Endothelial cell of umbilical vein (primary cell): ENCODE measurements at regions not wholly inside any gene's neighbourhood (a gene's known extent, or its start where the extent isn't known, plus 50 kb on each side); places are given as distances from the start of the nearest gene placed in this dataset.

Source experiments
- BruUV-seq: library from RNA; stranded (reverse); fragments of 400-500 nt; replicated peaks from 2 replicates; lab custom pipeline; 2021; lab: Mats Ljungman, UMichigan
- CTCF ChIA-PET: fragments of 300-600, 350-600 bp; sonication (Branson Sonifier 250); formaldehyde crosslinking; loops from one replicate; lab custom pipeline; 2021; ENCODE audit warnings: antibody characterized with exemption, inconsistent platforms; lab: Charles Lee
- POLR2A ChIA-PET: fragments of 300-600, 350-600 bp; sonication (Branson Sonifier 250); formaldehyde crosslinking; loops from one replicate; lab custom pipeline; 2021; ENCODE audit warnings: antibody characterized with exemption, inconsistent platforms; lab: Charles Lee
- DNase-seq: peaks from one replicate; pipeline ENCODE4 v3.0.0-alpha.2; 2011; ENCODE audit warnings: low read depth, low spot score
- FAIRE-seq: peaks from 2 replicates; lab custom pipeline; 2011; peaks lifted over from hg19 to GRCh38; lab: Jason Lieb, UNC
- H2AFZ ChIP-seq: 2 replicates; pipeline ENCODE4 v1.6.0; 2012; ENCODE audit warnings: low read depth, low read length, control low read depth, inconsistent platforms
- H3K27ac ChIP-seq: 2 replicates; pipeline ENCODE4 v1.5.1; 2011; ENCODE audit warnings: low read depth, mild to moderate bottlenecking, control low read depth, low read length, moderate library complexity; ENCODE audit not compliant: insufficient read depth
- H3K27me3 ChIP-seq, 2 experiments: 2 replicates each; pipeline versions ENCODE4 v1.6.0 to v1.6.1; 2011; ENCODE audit warnings: low read length in 2 of 2, mixed read lengths in 1 of 2; ENCODE audit not compliant: control insufficient read depth in 2 of 2, insufficient read depth in 2 of 2
- H3K36me3 ChIP-seq, 2 experiments: 2 replicates in 1 of 2; 3 replicates in 1 of 2; pipeline ENCODE4 v1.5.1; 2011; ENCODE audit warnings: low read length in 2 of 2, mild to moderate bottlenecking in 1 of 2, moderate library complexity in 1 of 2; ENCODE audit not compliant: control insufficient read depth in 2 of 2, insufficient read depth in 2 of 2; ENCODE audit errors: extremely low read depth in 1 of 2
- H3K4me1 ChIP-seq: 3 replicates; pipeline ENCODE4 v1.5.1; 2011; ENCODE audit warnings: mild to moderate bottlenecking, low read length; ENCODE audit not compliant: control insufficient read depth, insufficient read depth; ENCODE audit errors: extremely low read depth
- H3K4me2 ChIP-seq: 2 replicates; pipeline ENCODE4 v1.6.1; 2011; ENCODE audit warnings: low read length, control low read depth, mixed read lengths; ENCODE audit not compliant: insufficient read depth
- H3K4me3 ChIP-seq, 3 experiments: fragments of 200-600 bp in 1 of 3; sonication (generic), shearing (Covaris generic) in 1 of 3; replicated peaks in 1 of 3; 2 replicates each; pipeline ENCODE4 v1.5.1; 2011 to 2016; ENCODE audit warnings: control low read depth in 3 of 3, low read length in 3 of 3, mild to moderate bottlenecking in 2 of 3, inconsistent platforms in 1 of 3, low read depth in 1 of 3, moderate library complexity in 1 of 3; ENCODE audit not compliant: insufficient read depth in 1 of 3
- H3K79me2 ChIP-seq: 2 replicates; pipeline ENCODE4 v1.6.0; 2012; ENCODE audit warnings: low read length, inconsistent platforms; ENCODE audit not compliant: control insufficient read depth, insufficient read depth
- H3K9ac ChIP-seq: replicated peaks from 2 replicates; pipeline ENCODE3; 2011; ENCODE audit warnings: low read length, control low read depth; ENCODE audit not compliant: insufficient read depth; ENCODE audit errors: extremely low read depth
- H3K9me1 ChIP-seq: replicated peaks from 3 replicates; pipeline ENCODE4 v1.6.0; 2011; ENCODE audit warnings: mild to moderate bottlenecking, low read length; ENCODE audit not compliant: control insufficient read depth, insufficient read depth; ENCODE audit errors: extremely low read depth
- H3K9me3 ChIP-seq: replicated peaks from 2 replicates; pipeline ENCODE4 v1.5.1; 2012; ENCODE audit warnings: low read length, inconsistent platforms; ENCODE audit not compliant: control insufficient read depth, insufficient read depth
- H4K20me1 ChIP-seq: replicated peaks from 2 replicates; pipeline ENCODE3; 2011; ENCODE audit warnings: mild to moderate bottlenecking, low read length; ENCODE audit not compliant: control insufficient read depth, insufficient read depth; ENCODE audit errors: extremely low read depth
- CTCF ChIP-seq, 2 donors: IDR thresholded peaks; 1 replicate in 1 of 2; 2 replicates in 1 of 2; pipeline ENCODE4 v1.5.1; 2011; ENCODE audit warnings: low read length in 2 of 2, mild to moderate bottlenecking in 2 of 2, moderate library complexity in 2 of 2, control low read depth in 1 of 2, inconsistent platforms in 1 of 2, low read depth in 1 of 2; ENCODE audit not compliant: insufficient read depth in 1 of 2; ENCODE audit errors: extremely low read depth in 1 of 2
- EZH2 ChIP-seq: IDR thresholded peaks from 2 replicates; pipeline ENCODE4 v1.6.1; 2012; ENCODE audit warnings: borderline replicate concordance, low read depth, mild to moderate bottlenecking, moderate library complexity, low read length, inconsistent platforms; ENCODE audit not compliant: severe bottlenecking
- FOS ChIP-seq: IDR thresholded peaks from 2 replicates; pipeline ENCODE4 v1.6.1; 2011; ENCODE audit warnings: mild to moderate bottlenecking, low read length, moderate library complexity, borderline replicate concordance; ENCODE audit not compliant: insufficient read depth
- GATA2 ChIP-seq: IDR thresholded peaks from 2 replicates; pipeline ENCODE4 v1.7.0; 2011; ENCODE audit warnings: low read depth, mild to moderate bottlenecking, moderate library complexity, mixed read lengths, low read length; ENCODE audit not compliant: insufficient read length, insufficient read depth
- JUN ChIP-seq: IDR thresholded peaks from 2 replicates; pipeline ENCODE4 v1.6.1; 2011; ENCODE audit warnings: borderline replicate concordance, low read depth; ENCODE audit not compliant: insufficient read length, insufficient read depth
- MAX ChIP-seq: IDR thresholded peaks from 2 replicates; pipeline ENCODE4 v1.6.1; 2011; ENCODE audit not compliant: insufficient read depth, insufficient read length
- MYC ChIP-seq: IDR thresholded peaks from one replicate; pipeline ENCODE4 v1.6.1; 2011; ENCODE audit warnings: mild to moderate bottlenecking, low read depth, low read length
- POLR2A ChIP-seq: IDR thresholded peaks from 2 replicates; pipeline ENCODE4 v1.6.1; 2012; ENCODE audit warnings: low read depth, mild to moderate bottlenecking, control low read depth, low read length
- POLR2AphosphoS5 ChIP-seq: IDR thresholded peaks from 2 replicates; pipeline ENCODE4 v1.6.1; 2012; ENCODE audit warnings: low read depth, mild to moderate bottlenecking, control low read depth, low read length, moderate library complexity; ENCODE audit not compliant: insufficient read depth
- dilution Hi-C: fragments of 300-500 bp; cut with MboI; formaldehyde crosslinking; loops from one replicate; pipeline ENCODE4 v1.15.0; 2019; ENCODE audit warnings: low sequenced_read_pairs; ENCODE audit not compliant: extremely low pct_ligation_motif_present
- intact Hi-C: fragments of 100-400 bp; cut with micrococcal nuclease; formaldehyde crosslinking; loops from one replicate; pipeline ENCODE4 v1.10.0; 2022

DNA sequence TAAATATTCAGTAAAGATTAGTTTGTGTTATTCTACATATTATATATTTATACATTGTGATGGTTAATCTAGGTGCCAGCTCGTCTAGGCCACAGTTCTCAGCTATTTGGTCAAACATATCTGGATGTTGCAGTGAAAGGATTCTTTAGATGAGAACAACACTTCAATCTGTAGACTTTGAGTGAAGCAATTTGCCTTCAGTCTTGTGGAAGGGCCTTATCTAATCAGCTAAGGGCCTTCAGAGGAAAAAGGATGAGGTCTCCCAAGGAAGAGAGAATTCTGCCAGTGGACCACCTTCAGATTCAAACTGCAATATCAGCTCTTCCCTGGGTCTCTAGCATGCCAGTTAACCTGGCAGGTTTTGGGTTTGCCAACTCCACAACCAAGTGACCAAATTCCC is 112.0 kb downstream of the SH3TC2 start:
- ChIA-PET POLR2A (no interaction called here), CTCF (interaction anchor here (1.2 to 2.2 kb wide), 8 partner anchors 11 to 217 kb away, joined by 3 to 6 read pairs (median 4); no protein-coding TSS in a partner anchor)
- intact Hi-C loops (no loop called here), dilution Hi-C loops (no loop called here)
- Histone ChIP-seq H3K79me2 (no peaks in the 10 kb centered on the region), H3K27ac (no peak overlapping the region), H3K4me2 (no peak overlapping the region), H3K4me3 (no peak overlapping the region), H3K9me1 (no peaks in the 10 kb centered on the region), H3K9me3 (no peaks in the 10 kb centered on the region), H3K36me3 (no peaks in the 10 kb centered on the region), H2AFZ (no peak overlapping the region), H4K20me1 (no peaks in the 10 kb centered on the region), H3K9ac (no peak overlapping the region), H3K27me3 (no peaks in the 10 kb centered on the region), H3K4me1 (no peaks in the 10 kb centered on the region)
- FAIRE-seq, result no peak
- DNase-seq, result no peak
- BruUV-seq, result no TSS peak
- TF ChIP-seq FOS (no peak), GATA2 (no peak), EZH2 (no peak), MYC (no peak), CTCF (IDR thresholded peaks at IDR 0.05; ENCODE audit: extremely low read depth in 1 of 2, insufficient read depth in 1 of 2, low read depth in 1 of 2, low read length in 2 of 2) (no peak), POLR2AphosphoS5 (no peak), JUN (no peak), MAX (no peak), POLR2A (no peak)
